ENCODE measurements at regions not wholly inside any gene's neighbourhood (a gene's known extent, or its start where the extent isn't known, plus 50 kb on each side); places are given as distances from the start of the nearest gene placed in this dataset.

GRCh38 chr2:52083214-52083613 lies 1051.3 kb upstream of the NRXN1 start:
- H3K4me1 ChIP-seq (ENCODE audit: control insufficient read depth, insufficient read depth, low read length): no peaks in the 10 kb centered on the region
- intact Hi-C loops (cut with micrococcal nuclease; ENCODE audit: unreplicated experiment) (no loop called here), in situ Hi-C loops (cut with MboI) (no loop called here)
- ATAC-seq (no peak), DNase-seq (ENCODE audit: low read depth, low spot score) (no peak), FAIRE-seq (no peak)
- CTCF ChIA-PET: interaction anchor here (0.9 kb wide), 1 partner anchor 11 kb away, joined by 5 read pairs; no protein-coding TSS in a partner anchor
- no peak overlapping the region for H3K9ac ChIP-seq (ENCODE audit: control insufficient read depth, insufficient read depth, low read length)
- no peak overlapping the region for H3K4me2 ChIP-seq (ENCODE audit: control insufficient read depth, insufficient read depth)
- POLR2A ChIA-PET: no interaction called here
- H4K20me1 ChIP-seq (ENCODE audit: control insufficient read depth, insufficient read depth): no peaks in the 10 kb centered on the region
- RAD21 ChIA-PET (ENCODE audit: unreplicated experiment): no interaction called here
- H3K27ac ChIP-seq (ENCODE audit: control insufficient read depth, insufficient read depth): no peak overlapping the region
- no peaks in the 10 kb centered on the region for H3K36me3 ChIP-seq (ENCODE audit: control insufficient read depth in 2 of 2, insufficient read depth in 2 of 2, low read length in 1 of 2)
- no peaks in the 10 kb centered on the region for H3K9me3 ChIP-seq (replicated peaks; ENCODE audit: control insufficient read depth, insufficient read depth, low read length)
- no peaks in the 10 kb centered on the region for H3K27me3 ChIP-seq (replicated peaks in 1 of 2; ENCODE audit: control insufficient read depth in 2 of 2, insufficient read depth in 2 of 2, low read length in 1 of 2)
- no peak overlapping the region for H2AFZ ChIP-seq (ENCODE audit: control insufficient read depth, low read depth, low read length)
- SMC1A ChIA-PET (ENCODE audit: uncharacterized antibody, unreplicated experiment): no interaction called here
- BruUV-seq (replicated peaks): no TSS peak
- H3K79me2 ChIP-seq (ENCODE audit: control insufficient read depth, insufficient read depth, low read length): no peaks in the 10 kb centered on the region
- no peak overlapping the region for H3K4me3 ChIP-seq
- TF ChIP-seq RAD51 (IDR thresholded peaks at IDR 0.05) (no peak), HCFC1 (IDR thresholded peaks at IDR 0.05; ENCODE audit: low read length) (no peak), ETV6 (conservative IDR thresholded peaks at IDR 0.05 in 1 of 2, IDR thresholded peaks at IDR 0.05 in 1 of 2; ENCODE audit: borderline replicate concordance in 1 of 2, low read depth in 1 of 2) (no peak), EGR1 (IDR thresholded peaks at IDR 0.05; ENCODE audit: borderline replicate concordance in 1 of 2, low read depth in 2 of 2, low read length in 2 of 2) (no peak), CEBPB (IDR thresholded peaks at IDR 0.05; ENCODE audit: borderline replicate concordance in 1 of 2, low read depth in 2 of 2, low read length in 2 of 2) (no peak), IRF3 (IDR thresholded peaks at IDR 0.05) (no peak), SREBF2 (IDR thresholded peaks at IDR 0.05; ENCODE audit: low read length) (no peak), ZZZ3 (IDR thresholded peaks at IDR 0.05; ENCODE audit: control insufficient read depth, insufficient read length, low read depth) (no peak), IRF5 (IDR thresholded peaks at IDR 0.05; ENCODE audit: borderline replicate concordance) (no peak), ZNF384 (IDR thresholded peaks at IDR 0.05; ENCODE audit: borderline replicate concordance, low read depth, low read length) (no peak), SMAD1 (IDR thresholded peaks at IDR 0.05; ENCODE audit: low read depth, partially characterized antibody) (no peak), NR2C2 (IDR thresholded peaks at IDR 0.05; ENCODE audit: borderline replicate concordance, control insufficient read depth, insufficient read length, low read depth) (no peak), IKZF2 (IDR thresholded peaks at IDR 0.05) (no peak), SRF (IDR thresholded peaks at IDR 0.05; ENCODE audit: low read depth in 2 of 2, low read length in 2 of 2) (no peak), HDAC6 (IDR thresholded peaks at IDR 0.05; ENCODE audit: unreplicated experiment) (no peak), NFYA (IDR thresholded peaks at IDR 0.05; ENCODE audit: borderline replicate concordance, low read depth, low read length) (no peak), MTA2 (IDR thresholded peaks at IDR 0.05; ENCODE audit: low read depth) (no peak)
- TF ChIP-seq, protein P1, sequence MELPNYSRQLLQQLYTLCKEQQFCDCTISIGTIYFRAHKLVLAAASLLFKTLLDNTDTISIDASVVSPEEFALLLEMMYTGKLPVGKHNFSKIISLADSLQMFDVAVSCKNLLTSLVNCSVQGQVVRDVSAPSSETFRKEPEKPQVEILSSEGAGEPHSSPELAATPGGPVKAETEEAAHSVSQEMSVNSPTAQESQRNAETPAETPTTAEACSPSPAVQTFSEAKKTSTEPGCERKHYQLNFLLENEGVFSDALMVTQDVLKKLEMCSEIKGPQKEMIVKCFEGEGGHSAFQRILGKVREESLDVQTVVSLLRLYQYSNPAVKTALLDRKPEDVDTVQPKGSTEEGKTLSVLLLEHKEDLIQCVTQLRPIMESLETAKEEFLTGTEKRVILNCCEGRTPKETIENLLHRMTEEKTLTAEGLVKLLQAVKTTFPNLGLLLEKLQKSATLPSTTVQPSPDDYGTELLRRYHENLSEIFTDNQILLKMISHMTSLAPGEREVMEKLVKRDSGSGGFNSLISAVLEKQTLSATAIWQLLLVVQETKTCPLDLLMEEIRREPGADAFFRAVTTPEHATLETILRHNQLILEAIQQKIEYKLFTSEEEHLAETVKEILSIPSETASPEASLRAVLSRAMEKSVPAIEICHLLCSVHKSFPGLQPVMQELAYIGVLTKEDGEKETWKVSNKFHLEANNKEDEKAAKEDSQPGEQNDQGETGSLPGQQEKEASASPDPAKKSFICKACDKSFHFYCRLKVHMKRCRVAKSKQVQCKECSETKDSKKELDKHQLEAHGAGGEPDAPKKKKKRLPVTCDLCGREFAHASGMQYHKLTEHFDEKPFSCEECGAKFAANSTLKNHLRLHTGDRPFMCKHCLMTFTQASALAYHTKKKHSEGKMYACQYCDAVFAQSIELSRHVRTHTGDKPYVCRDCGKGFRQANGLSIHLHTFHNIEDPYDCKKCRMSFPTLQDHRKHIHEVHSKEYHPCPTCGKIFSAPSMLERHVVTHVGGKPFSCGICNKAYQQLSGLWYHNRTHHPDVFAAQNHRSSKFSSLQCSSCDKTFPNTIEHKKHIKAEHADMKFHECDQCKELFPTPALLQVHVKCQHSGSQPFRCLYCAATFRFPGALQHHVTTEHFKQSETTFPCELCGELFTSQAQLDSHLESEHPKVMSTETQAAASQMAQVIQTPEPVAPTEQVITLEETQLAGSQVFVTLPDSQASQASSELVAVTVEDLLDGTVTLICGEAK (IDR thresholded peaks at IDR 0.05; ENCODE audit: borderline replicate concordance): no peak
